Tongue (tissue), 1 donor: ENCODE measurements at regions not wholly inside any gene's neighbourhood (a gene's known extent, or its start where the extent isn't known, plus 50 kb on each side); places are given as distances from the start of the nearest gene placed in this dataset.

Source experiments
- DNase-seq: peaks from one replicate; pipeline ENCODE4 v3.0.0-alpha.2; 2015

DNA sequence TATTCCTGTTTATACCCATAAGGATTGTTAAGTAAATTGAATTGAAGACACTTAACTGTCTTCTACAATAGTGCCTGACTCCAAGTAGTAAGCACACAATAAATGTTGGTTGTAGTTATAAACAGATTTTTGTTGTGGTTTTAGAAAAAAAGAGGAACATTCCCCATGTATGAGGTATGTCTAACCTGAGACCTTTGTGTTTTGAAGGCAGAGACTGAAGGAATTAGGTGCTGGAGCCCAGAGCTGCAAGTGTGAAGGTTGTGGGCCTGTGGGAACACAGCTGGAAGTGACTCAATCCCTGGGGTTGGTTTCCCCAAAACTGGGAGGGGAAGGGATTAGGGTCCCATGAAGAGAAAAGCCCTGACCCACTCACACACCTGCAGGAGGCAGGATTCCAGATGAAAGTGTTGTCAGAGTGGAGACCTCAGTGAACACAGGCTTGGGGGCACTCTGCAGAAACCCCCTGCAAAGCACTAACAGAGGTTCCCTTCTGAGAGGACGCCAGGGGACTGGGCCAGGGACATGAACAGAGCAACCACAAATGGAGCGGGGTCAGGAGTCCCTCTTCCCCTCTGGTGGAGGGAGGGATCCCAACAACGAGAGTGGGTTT, 265.1 kb upstream of the KLF14 start:
- DNase-seq: no peak

DNA sequence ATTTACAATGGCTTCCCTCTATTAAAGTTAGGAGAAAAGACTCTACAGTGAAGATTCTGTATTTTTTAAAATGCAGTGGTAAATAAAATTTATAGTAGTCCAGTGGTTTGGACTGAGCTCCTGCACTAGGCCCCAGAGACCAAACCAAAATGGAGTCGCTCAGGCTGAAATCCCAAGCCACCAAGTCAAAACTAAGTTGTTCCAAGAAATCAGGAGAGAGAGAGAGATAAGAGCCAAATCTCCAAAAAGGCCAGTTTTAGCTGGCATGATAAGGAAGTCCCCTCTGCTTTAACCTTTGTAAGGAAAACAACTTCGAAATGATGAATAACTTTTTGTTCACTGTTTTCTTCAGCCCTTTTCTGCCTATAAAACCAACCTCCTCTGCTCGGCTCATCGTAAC, 265.9 kb upstream of the KLF14 start:
- DNase-seq: no peak

DNA sequence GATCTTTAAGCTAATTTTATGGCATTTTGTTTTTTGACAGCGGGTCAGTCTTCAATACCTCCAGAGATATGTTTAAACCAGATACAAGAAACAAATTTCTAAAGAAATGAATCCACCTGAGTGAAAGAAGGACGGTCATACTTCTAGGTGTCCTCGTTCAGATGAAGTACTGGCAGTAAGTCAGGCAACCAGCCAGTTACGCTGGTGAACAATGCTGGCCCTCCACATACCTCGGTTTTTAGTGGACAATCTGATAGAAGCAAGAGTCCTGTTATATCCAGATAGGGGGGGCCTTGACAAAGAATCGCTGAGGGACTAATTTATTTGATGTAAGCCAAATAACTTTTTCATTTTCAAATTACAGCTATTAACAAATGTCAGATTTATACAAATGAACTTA, 266.4 kb upstream of the KLF14 start:
- DNase-seq: no peak

DNA sequence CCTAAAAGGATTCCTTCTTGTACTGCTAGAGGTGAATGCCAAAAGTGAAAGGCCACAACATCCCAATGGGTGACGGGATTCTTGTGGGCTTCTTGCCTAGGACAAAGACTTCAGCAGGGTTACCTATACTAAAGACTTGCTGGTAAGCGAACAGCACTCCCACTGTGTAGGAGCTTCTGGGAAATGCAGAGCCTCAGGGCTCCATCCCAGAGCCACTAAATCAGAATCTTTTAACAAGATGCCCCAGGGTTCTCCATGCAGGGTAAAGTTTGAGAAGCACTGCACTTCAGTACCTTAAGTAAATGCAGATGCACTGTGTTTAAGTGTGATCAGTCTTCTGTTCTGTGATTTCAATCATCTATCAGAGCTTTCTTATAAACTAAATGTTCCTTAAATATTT, 266.9 kb upstream of the KLF14 start:
- DNase-seq: no peak

DNA sequence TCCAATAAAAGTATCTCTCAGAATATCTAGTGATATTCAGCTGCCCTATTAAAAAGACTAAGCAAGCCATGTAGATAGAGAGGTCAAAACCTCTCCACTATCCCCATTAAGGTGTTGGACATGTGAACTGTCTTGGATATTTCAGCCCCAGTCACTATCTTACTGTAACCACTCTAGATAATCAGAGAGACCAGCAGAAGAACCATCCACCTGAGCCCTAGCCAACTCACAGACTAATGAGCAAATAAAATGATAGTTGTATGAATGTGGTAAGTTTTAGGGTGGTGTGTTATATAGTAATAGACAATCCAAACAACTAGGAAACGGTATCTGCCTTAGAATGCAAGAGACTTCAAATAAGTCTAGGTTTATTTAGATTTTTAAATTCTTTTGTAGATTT, 268.6 kb upstream of the KLF14 start:
- no peak for DNase-seq

DNA sequence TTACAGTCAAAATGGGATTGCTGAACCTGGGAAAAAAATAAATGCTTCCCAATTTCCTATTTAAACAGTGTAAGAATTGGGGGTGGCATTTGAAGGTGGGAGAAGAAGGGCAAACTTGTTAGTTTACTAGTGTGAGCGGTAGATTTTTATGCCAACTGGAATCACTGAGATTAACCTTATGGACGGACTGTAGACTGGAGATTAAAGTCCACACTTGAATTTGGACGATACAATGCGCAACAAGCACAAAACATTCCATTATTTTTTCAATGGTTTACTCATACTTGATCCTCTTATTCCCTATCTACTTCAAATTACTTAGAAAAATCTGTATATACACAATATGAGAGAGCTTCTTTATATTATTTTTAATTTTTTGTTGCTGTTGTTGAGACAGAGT, 269.6 kb upstream of the KLF14 start:
- DNase-seq: no peak

DNA sequence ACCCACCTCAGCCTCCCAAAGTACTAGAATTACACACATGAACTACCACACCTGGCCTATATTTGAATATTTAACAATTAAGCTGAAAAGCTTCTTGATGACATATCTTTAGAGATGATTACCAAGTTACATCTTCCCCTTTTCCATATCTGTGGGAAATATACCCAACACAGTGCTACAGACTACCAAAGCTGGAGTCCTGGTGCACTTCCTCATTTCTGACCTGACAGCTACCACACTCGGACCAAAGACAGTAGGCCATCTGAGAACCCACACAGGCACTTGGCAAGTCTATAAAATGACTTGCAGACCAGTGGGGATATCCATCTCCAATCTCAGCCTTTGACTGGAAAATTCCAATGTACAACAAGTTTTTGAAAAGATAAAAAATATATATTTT, 270.4 kb upstream of the KLF14 start:
- DNase-seq: no peak

DNA sequence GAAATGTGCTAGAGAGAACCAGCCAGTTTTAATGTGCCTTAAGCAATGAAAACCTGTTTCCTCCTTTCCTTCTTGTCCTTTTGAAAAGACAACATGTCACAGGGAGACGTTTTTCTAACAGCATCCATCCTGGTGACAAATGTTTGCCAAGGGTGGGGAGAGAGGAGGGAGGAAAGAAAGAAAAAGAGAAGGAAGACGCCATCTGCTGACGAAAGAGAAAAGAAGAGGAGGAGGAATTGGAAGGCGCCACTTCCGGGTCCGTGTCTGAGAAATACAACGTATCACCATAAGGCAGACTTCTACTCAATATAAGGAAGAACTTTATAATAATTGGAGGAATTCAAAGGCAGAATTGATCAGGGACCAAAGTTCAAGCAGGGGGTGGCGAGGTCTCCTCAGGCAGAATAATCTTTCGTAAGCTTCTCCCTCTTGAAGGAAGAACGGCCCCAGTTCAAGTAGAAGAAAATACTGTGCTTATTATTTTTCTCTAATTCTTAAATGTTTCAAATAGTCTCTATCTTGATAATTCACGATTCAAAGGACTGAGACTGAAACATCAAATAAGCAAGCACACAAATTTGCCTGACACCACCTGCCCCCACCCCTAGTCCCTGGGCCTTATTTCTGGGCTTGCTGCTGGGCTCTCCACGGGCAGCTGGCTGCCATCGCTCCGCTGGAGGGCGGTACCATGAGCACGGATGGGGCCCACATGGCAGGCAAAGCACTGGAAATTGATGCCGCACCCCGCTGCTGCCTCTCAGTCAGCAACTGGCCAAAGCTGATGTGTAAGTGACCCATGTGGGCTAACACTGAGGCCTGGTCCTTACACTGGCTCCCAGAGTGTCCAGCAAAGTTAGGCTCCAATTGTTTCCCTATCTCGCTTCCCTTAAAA, 273.7 kb upstream of the KLF14 start:
- peak; percentile 89 for DNase-seq

DNA sequence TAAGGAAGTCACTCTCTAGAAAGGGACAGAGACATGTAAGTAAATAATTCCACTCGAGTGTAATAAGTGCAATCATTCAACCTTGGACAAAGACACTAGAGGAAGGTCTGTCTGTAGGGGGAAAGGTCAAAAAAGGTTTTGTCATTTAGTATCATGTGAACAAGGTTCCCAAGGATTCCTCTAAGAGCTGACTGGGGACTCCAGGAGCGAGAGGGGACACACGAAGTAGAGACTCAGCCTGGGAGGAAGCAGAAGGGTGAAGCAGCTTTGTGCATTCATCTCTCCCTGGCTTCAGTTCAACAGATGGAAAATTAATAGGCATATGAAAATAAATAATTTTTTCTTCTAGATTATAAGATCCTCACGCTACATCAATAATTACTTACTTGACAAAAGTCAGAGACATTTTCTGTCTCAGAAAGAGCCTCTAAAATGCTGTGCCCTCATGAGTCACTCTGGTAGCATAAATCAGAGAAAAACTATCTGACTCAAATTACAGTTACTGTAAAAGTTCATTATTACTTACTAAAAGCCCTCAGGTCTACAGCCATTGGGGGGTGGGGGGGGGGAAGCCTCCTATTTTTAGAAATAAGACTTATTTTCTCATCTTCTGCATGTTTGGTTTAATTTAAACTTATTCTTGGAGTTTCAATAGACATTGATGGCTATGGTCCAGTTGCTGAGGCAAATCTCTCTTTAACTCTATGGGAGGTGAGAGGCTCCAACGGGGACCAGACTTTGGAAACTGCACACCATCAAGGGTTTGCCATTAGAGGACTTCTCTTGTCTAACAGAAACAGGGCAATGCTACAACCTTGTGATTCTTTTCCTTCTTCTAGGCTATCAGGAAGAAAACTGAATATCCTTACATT, 275.1 kb upstream of the KLF14 start:
- DNase-seq: no peak

DNA sequence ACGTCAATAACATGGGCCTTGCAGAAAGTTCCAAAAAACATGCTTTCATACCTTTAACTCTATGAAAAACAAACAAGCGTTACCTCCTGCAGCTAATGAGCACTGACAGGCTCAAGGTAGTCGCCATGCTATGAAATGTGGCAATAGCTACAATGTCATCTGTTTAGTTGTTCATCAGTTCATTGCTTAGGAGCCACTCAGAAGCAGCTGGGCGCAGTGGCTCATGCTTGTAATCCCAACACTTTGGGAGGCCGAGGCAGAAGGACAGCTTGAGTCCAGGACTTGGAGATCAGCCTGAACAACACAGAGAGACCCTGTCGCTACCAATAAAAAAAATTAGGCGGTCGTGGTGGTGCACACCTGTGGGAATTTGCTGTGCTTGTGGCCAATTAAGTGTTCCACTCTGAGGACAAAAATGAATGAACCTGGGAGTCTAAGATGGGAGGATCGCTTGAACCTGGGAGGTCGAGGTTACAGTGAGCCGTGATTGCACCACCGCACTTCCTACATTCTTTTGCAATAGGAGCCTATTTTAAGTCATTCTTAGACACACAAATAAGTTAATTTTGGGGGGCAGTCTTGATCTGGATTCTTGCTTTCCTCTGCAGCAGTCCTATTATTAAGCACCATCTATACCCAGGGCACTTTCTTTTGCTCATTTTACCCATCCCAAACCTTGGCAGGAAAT, 276.2 kb upstream of the KLF14 start:
- no peak for DNase-seq

DNA sequence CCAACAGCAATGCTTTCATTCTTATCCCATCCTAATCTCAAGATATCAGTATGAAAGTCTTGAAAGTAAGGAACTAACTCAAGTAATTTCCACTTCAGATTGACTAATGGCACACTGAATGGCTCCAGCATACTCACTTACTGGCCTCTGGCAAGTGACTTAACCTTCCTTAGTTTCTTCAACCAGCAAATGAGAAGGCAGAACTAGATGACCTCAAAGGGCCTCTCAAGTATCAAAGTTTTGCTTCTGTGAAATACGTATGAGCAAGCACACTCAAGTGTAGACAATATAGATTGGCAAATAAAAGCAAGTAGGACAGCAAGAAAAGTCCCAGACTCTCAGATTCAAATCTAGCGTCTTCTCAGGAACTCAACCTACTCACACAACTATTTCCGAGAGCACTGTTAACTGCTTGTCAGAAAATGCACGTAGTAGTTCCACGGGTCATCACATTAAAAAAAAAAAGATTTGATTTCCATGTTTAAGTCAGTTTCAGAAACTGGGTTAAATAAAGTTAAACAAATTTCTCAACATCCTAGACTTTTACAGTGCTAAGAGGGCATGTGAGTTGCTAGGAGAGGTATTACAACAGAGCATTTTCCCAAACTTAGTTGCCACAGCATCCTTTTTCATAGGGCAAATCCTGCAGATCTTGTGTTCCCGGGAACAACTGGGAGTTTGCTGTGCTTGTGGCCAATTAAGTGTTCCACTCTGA, 276.9 kb upstream of the KLF14 start:
- DNase-seq: no peak

DNA sequence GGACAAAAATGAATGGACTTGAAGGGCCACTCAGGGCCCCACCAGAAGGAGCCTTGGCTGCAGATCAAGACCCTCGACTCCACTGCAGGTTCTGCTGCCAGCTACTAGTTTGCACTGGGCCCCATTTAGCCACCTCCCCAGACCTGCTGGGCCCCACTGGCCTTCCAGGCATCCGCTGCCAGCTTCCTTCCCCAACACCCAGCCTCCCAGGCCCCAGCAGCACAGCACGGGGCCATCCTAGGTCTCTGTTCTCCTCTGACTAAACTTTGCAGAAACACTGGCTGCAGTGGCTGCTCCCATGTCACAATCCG, 277.4 kb upstream of the KLF14 start:
- DNase-seq: no peak

DNA sequence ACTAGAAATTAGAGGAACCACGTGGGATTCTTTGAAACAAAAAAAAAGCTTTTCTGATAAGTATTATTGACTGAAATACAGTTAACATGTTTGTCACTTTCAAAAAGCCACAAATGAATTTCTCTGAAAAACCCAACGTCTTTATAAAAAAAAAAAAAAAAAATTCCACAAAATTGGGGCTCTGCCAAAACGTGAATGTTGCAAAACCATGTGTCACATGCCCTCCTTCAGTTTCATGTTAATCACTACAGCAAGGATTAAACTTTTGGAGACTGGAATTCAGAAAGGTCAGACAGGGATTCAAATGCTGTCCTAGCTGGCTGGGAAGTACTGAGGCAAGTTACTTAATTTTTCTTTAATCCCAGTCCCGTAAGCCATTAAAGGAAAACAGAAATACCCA, 278.0 kb upstream of the KLF14 start:
- peak; percentile 37 for DNase-seq

DNA sequence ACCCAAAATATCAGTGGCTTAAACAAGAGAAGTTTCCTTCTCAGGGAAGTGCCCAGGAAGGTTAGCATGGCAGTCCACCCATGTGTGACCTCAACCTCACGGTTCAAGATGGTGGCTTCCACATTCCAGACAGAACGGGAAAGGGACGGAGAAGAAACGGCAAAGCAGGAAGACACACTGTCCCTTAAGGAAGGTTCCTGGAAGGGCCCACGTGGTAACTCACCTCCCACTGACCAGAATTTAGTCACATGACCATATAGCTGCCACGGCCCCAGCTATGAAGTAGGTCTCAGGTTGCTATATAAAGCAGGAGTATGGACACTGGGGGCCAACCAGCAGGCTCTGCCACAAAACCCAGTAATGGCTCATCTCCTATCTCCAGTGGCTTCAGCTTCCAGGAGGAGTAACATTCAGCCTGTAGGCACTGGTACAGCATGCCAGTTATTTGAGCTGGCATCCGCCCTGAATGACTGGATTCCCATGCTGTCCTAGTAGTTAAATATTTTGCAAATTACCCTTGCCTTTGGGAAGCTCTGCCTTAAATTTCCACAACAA, 278.5 kb upstream of the KLF14 start:
- DNase-seq: no peak

DNA sequence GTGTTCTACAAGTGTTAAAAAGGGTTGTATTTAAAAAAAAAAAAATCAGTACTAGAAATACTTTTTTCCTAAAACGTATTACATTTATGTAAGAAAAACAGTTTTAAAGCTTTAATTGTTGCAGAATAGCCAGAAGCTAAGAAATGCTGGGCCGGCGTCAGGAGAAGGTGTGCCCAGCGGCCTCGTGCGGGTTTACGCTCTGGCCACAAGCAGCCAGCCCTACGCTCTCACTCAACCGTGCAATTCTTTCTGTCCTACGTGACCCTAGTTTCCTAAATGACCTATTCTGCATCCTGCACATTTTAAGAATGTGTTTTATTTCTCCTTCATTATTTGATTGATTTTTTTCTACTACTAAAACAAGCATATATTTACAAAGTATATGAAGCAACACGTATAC, 279.7 kb upstream of the KLF14 start:
- DNase-seq: no peak

DNA sequence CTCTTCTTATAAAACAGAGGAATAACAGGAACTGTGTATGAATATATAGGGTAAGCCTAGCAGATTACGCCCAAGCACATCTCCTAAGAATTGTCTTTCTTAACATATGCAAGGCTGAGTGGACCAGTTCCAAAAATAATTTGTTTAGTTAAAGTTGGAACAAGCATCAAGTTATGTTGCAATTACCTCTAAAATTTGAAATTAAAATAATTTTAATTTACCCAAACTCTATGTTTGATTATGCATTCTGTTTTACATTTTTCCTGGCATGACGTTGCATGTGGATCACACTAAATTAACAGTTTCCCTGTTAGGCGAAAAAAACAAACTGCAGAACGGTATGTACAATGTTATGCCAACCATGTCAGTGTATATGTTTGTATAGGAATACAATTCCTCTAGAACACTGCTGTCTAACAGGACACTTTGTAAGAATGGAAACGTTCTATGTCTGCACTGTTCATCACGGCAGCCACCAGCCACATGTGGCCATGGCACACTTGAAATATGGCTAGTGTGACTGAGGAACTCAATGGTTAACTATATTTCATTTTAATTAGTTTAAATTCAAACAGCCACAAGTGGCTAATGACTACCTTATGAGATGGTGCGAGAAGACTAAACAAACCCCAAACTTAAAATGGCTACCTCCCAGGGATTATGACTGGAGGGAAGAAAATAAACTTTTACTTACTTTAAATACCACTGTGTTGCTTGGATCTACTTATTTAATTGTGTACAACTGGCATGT, 281.1 kb upstream of the KLF14 start:
- no peak for DNase-seq

DNA sequence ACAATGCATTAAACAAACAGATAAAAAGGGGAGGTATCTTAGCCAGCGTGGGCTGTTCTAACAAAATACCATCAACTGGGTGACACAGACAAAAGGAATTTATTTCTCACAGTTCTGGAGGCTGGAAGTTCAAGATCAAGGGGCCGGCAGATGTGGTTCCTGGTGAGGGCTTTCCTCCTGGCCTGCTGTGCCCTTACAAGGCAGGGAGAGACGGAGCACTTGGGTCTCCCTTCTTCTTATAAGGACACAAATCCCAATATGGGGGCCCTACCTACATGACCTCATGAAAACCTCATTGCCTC, 281.6 kb upstream of the KLF14 start:
- DNase-seq: no peak

DNA sequence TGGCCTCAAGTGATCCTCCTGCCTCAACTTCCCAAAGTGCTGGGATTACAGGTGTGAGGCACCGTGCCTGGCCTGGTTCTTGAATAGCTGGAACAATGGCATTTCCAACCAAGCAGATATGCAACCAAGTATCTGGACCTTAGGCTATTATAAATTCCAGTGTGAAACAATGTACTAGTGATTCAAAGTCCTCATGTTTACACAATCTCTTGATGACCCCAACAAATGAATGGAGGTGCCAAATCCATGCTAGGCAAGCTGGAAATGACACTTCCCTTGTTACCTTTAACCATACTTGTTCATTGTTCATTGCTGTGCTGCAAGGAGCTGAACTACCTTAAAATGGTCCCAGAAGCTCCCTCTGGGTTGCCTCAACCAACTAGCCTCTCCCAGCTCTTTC, 282.2 kb upstream of the KLF14 start:
- DNase-seq: no peak

DNA sequence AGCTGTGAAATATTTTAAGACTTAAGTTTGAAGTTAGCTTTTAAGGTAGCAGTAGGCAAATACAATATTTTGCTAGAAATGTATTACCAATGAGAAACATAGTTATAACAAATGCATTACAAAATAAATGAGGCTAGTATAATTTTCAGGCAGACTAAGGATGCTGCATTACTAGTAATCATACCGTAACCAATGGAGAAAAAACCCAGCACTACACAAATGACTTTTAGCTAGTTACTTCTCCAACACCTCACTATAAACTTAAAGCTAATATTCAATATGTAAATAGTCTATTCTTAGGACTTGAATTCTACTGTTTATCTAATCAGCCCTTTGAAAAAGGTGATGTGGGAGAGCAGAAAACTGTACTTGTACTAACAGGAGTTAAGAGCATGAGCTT, 285.3 kb upstream of the KLF14 start:
- DNase-seq: no peak

DNA sequence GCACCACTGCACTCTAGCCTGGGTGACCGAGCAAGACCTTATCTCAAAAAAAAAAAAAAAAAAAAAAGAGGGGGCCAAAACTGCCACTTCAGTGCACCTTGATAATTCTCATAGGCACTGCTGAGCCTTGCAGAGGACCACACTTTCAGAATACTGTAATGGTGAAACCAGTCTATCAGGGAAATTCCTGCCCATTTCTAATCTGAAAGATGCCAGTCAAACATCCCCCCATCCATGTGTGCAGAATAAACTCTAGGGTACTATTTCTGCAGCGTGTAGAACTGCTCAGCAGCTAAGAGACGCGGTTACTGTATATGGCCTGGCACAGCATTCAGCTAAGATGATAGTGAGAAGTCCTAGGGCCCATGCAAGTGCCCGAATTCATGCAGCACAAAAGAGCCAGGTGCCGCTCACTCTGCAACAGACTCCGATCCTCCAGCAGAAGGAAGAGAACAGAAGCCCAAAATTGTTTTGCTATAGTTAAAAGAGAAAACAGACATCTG, 286.8 kb upstream of the KLF14 start:
- no peak for DNase-seq

DNA sequence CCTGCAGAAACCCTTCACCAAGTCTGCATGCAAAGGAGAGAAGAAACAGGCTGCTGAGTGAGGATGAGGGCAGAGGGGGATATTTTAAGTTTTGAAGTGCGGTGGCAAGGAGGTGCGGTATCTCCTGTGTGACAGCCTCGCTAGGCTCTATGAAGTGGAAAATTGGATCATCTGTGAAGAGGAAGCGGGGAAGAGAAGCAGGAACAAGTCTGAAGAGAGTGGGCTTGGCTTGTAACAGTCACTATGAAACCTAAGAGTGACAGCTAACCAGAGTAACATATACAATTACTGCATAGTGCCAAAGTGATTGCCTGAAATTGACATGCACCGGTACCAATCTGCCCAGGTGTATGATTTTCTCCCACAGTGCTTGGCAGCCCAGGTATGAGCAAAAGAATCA, 287.5 kb upstream of the KLF14 start:
- no peak for DNase-seq
